ENCODE measurements at regions not wholly inside any gene's neighbourhood (a gene's known extent, or its start where the extent isn't known, plus 50 kb on each side); places are given as distances from the start of the nearest gene placed in this dataset.

GRCh38 chr4:144507311-144508101 is 138.4 kb upstream of the HHIP start:
- POLR2A ChIA-PET (ENCODE audit: partially characterized antibody): no interaction called here
- Histone ChIP-seq H3K23ac (ENCODE audit: insufficient read length) (no peak overlapping the region), H4K91ac (replicated peaks; ENCODE audit: insufficient read length, low read length) (no peak overlapping the region), H3K23me2 (ENCODE audit: low read depth, low read length) (no peaks in the 10 kb centered on the region), H3K27me3 (replicated peaks in 1 of 4; ENCODE audit: control insufficient read depth in 3 of 4, extremely low read depth in 1 of 4, insufficient read depth in 3 of 4, low read length in 3 of 4) (no peaks in the 10 kb centered on the region), H4K20me1 (replicated peaks in 1 of 2; ENCODE audit: control insufficient read depth in 1 of 2, insufficient read depth in 2 of 2, low read length in 2 of 2) (no peaks in the 10 kb centered on the region), H2AFZ (ENCODE audit: low read length) (no peak overlapping the region), H3K14ac (ENCODE audit: insufficient read length) (no peak overlapping the region), H3K27ac (ENCODE audit: low read depth, low read length) (no peak overlapping the region), H2BK120ac (replicated peaks; ENCODE audit: low read depth, low read length) (no peak overlapping the region), H2AK5ac (ENCODE audit: low read depth, low read length) (no peak overlapping the region), H3K18ac (ENCODE audit: extremely low read depth, low read length) (no peak overlapping the region), H4K5ac (ENCODE audit: insufficient read length, low read depth, low read length) (no peak overlapping the region), H3K79me2 (ENCODE audit: control insufficient read depth in 1 of 2, insufficient read depth in 2 of 2, low read length in 2 of 2) (no peaks in the 10 kb centered on the region), H3K4me1 (replicated peaks in 1 of 4; ENCODE audit: control insufficient read depth in 3 of 4, insufficient read depth in 4 of 4, low read length in 3 of 4) (peaks cover 0 to 7% (median 2%) of the 10 kb centered on the region in 4 experiments; a peak in 3 of 7 replicates), H4K8ac (ENCODE audit: extremely low read depth, insufficient read depth, low read length) (no peak overlapping the region), H3K36me3 (ENCODE audit: control insufficient read depth in 2 of 4, insufficient read depth in 4 of 4, low read length in 3 of 4) (no peaks in the 10 kb centered on the region), H2BK15ac (ENCODE audit: low read length) (no peak overlapping the region), H3K56ac (replicated peaks; ENCODE audit: insufficient read length, low read depth, low read length) (no peak overlapping the region), H3K9me3 (ENCODE audit: insufficient read depth in 2 of 2, low read depth in 1 of 2, low read length in 1 of 2) (no peaks in the 10 kb centered on the region), H2BK20ac (ENCODE audit: low read length) (no peak overlapping the region), H3K9ac (replicated peaks in 1 of 4; ENCODE audit: extremely low read depth in 1 of 4, low read depth in 3 of 4, low read length in 3 of 4) (no peak overlapping the region), H2BK5ac (ENCODE audit: low read depth, low read length) (no peak overlapping the region), H3K79me1 (ENCODE audit: low read depth, low read length) (no peaks in the 10 kb centered on the region), H3K4me2 (ENCODE audit: insufficient read depth in 1 of 2, low read depth in 2 of 2, low read length in 2 of 2) (no peak overlapping the region), H3K4ac (replicated peaks; ENCODE audit: insufficient read length, low read depth, low read length) (no peak overlapping the region), H3K4me3 (ENCODE audit: extremely low read depth in 1 of 4, insufficient read depth in 2 of 4, low read depth in 3 of 4, low read length in 4 of 4) (no peak overlapping the region), H2BK12ac (ENCODE audit: low read depth, low read length) (no peak overlapping the region)
- no peak for FAIRE-seq
- DNase-seq (ENCODE audit: low read depth in 1 of 2, low spot score in 2 of 2): no peak
- TF ChIP-seq SIRT6 (IDR thresholded peaks at IDR 0.05; ENCODE audit: low read length): no peak
- no peak for TF ChIP-seq POLR2AphosphoS5 (IDR thresholded peaks at IDR 0.05; ENCODE audit: low read depth, low read length)
- no peak for TF ChIP-seq JUN (IDR thresholded peaks at IDR 0.05; ENCODE audit: low read depth, low read length)
- TF ChIP-seq E2F6 (IDR thresholded peaks at IDR 0.05): no peak
- TF ChIP-seq SP4 (IDR thresholded peaks at IDR 0.05; ENCODE audit: low read length): no peak
- CTCF ChIA-PET (ENCODE audit: partially characterized antibody): interaction anchor here (0.7 kb wide), 1 partner anchor 93 kb away, joined by 3 read pairs; no protein-coding TSS in a partner anchor
- 85% methylated on average over 3 of the region's 3 CpGs; no CpG with 5 or more reads in 1 of the 2 experiments for WGBS, 2 experiments (ENCODE audit: extremely low coverage in 1 of 2, insufficient coverage in 1 of 2, insufficient read length in 1 of 2, insufficient replicate concordance in 2 of 2, low coverage in 1 of 2, low lambda C conversion rate in 2 of 2, missing lambda C conversion rate in 1 of 2)

Measured in H1 (cell line).